Activated naive CD8-positive, alpha-beta T cell treated with anti-CD3 and anti-CD28 coated beads, Interleukin-2, amount 10 ng/mL, durations not matched to agents 7 days and 5 days (primary cell): ENCODE measurements at regions not wholly inside any gene's neighbourhood (a gene's known extent, or its start where the extent isn't known, plus 50 kb on each side); places are given as distances from the start of the nearest gene placed in this dataset.

Source experiments
- ATAC-seq: fragments of 150-1000 bp; cut with Tn5 transposase; one replicate; pipeline ENCODE4 v1.10.0; 2021; ENCODE audit warnings: low read depth, moderate library complexity
- POLR2A ChIA-PET: fragments of 350-600 bp; sonication (Branson Sonifier 250); formaldehyde crosslinking; loops from one replicate; lab custom pipeline; 2021; ENCODE audit warnings: antibody characterized with exemption; lab: Charles Lee
- DNase-seq: peaks from one replicate; pipeline ENCODE4 v3.0.0; 2021
- H3K27ac Mint-ChIP-seq: one replicate; pipeline ENCODE4 v1.8.0; 2022; ENCODE audit warnings: mild to moderate bottlenecking, mixed read lengths
- H3K27me3 Mint-ChIP-seq: one replicate; pipeline ENCODE4 v1.8.0; 2022; ENCODE audit warnings: mild to moderate bottlenecking, moderate library complexity, mixed read lengths
- H3K36me3 Mint-ChIP-seq: one replicate; pipeline ENCODE4 v1.8.0; 2021; ENCODE audit warnings: mild to moderate bottlenecking, mixed read lengths
- H3K4me1 Mint-ChIP-seq: one replicate; pipeline ENCODE4 v1.8.0; 2021; ENCODE audit warnings: mixed read lengths
- H3K4me3 Mint-ChIP-seq: one replicate; pipeline ENCODE4 v1.8.0; 2022; ENCODE audit warnings: mild to moderate bottlenecking, moderate library complexity, mixed read lengths
- H3K9me3 Mint-ChIP-seq: one replicate; pipeline ENCODE4 v1.8.0; 2021; ENCODE audit warnings: mixed read lengths

- POLR2A ChIA-PET = no interaction called here
- no peak overlapping the region for H3K4me3 Mint-ChIP-seq
Observed at GRCh38 chr4:126735294-126736132, 897.2 kb upstream of the INTU start.

GRCh38 chr4:126736133-126736518 lies 896.6 kb upstream of the INTU start:
- Mint-ChIP-seq H3K4me1 (no peaks in the 10 kb centered on the region), H3K27ac (no peak overlapping the region), H3K36me3 (no peaks in the 10 kb centered on the region), H3K9me3 (peaks cover 2% of the 10 kb centered on the region), H3K27me3 (no peaks in the 10 kb centered on the region), H3K4me3 (no peak overlapping the region)
- POLR2A ChIA-PET = no interaction called here
- DNase-seq = no peak
- ATAC-seq = no peak

More at GRCh38 chr4:126735294-126736132, 897.2 kb upstream of the INTU start:
- H3K4me1 Mint-ChIP-seq = no peaks in the 10 kb centered on the region
- peaks cover 2% of the 10 kb centered on the region for H3K9me3 Mint-ChIP-seq
- ATAC-seq (no peak), DNase-seq (no peak)
- no peaks in the 10 kb centered on the region for H3K36me3 Mint-ChIP-seq
- no peak overlapping the region for H3K27ac Mint-ChIP-seq
- H3K27me3 Mint-ChIP-seq = no peaks in the 10 kb centered on the region

DNA sequence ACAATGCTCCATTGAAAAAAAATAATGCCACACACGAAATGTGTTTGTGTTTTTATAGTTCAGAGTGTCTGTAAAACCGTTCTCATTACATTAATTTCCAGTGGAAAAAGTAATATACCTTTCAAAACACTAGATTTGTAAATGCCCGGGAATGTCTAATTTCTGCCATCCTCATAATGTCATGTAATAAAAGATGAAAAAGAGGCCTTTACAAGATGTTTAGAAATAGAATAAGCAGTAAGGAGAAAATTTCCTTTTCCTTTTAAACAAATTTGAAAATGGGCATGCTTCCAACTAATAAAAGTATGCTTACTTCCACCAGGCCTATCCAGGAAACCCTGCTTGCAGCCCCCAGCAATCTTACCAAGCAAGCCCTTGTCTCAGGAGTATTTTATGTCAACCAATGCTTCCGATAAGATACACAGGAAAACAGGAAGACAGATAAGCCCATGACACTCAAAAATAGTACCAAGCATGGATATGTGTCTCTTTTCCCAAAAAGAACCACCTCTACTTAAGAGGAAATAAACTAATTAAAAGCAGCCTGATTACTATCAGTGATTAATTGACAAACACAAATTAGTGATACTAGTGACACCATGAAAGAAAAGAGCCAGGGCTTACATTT lies 894.7 kb upstream of the INTU start:
- Mint-ChIP-seq H3K9me3 (peaks cover 2% of the 10 kb centered on the region), H3K4me3 (no peak overlapping the region), H3K4me1 (no peaks in the 10 kb centered on the region), H3K27me3 (no peaks in the 10 kb centered on the region), H3K36me3 (no peaks in the 10 kb centered on the region), H3K27ac (no peak overlapping the region)
- ATAC-seq = no peak
- no peak for DNase-seq
- POLR2A ChIA-PET = no interaction called here

DNA sequence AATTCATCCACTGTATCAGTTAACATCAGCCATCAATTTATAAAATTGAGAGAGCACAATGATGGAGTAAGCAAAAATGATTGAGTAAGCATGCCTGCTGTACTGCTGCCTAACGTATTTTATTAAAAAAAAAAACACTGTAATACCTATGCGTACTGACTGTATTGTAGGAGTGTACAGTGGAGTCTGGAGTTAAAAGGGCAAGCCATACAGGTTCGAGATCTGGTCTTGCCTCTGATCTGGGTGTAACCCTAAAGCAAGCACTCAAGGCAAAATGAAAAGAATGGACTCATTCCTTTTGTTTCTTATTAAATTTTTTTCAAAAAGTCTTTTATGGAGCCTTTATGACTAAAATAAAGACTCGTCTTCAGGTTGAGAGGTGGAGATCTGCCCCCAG lies 894.2 kb upstream of the INTU start:
- Mint-ChIP-seq H3K27ac (no peak overlapping the region), H3K27me3 (no peaks in the 10 kb centered on the region), H3K4me1 (no peaks in the 10 kb centered on the region), H3K4me3 (no peak overlapping the region), H3K9me3 (peaks cover 2% of the 10 kb centered on the region), H3K36me3 (no peaks in the 10 kb centered on the region)
- POLR2A ChIA-PET = no interaction called here
- no peak for ATAC-seq
- no peak for DNase-seq

DNA sequence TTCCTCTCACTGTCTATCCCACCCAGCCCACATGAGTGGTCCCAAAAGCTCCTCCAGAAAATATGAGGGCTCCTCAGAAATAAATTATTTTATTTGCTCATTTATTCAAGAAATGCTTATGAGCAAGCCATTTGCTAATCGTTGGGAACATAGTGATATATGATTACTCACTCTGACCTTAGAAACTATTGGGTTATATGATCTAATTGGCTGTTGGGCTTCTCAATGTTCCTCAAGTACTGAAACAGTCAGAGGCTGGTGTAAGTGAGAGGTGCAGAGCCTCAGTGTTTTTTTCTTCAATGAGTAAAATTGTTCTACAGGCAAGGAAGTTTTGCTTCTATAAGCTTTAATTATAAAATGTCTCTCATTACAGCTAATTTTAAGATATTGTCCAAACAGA lies 893.8 kb upstream of the INTU start:
- H3K27ac Mint-ChIP-seq = no peak overlapping the region
- DNase-seq = no peak
- no peaks in the 10 kb centered on the region for H3K36me3 Mint-ChIP-seq
- no peak for ATAC-seq
- H3K9me3 Mint-ChIP-seq = peaks cover 4% of the 10 kb centered on the region
- H3K4me3 Mint-ChIP-seq = no peak overlapping the region
- POLR2A ChIA-PET = no interaction called here
- no peaks in the 10 kb centered on the region for H3K27me3 Mint-ChIP-seq
- no peaks in the 10 kb centered on the region for H3K4me1 Mint-ChIP-seq

DNA sequence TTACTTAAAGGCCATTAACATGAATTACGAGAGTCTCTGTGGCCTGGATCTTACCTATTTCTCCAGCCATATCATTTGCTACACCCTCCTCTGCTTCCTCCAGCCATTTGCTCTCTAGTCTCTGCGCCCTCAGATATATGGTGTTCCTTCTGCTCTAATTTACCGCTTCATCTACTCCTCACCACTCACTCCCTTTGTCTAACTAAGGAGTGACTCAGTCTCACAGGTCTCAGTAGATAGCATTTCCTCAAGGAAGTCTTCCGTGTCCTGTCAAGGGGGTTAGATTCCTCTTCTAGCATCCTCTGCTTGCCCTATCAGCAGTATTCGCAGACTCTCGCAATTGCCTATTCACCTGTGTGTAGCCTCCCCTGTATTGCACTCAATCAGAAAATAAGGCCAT lies 892.1 kb upstream of the INTU start:
- H3K9me3 Mint-ChIP-seq = peaks cover 4% of the 10 kb centered on the region
- POLR2A ChIA-PET = no interaction called here
- H3K36me3 Mint-ChIP-seq = no peaks in the 10 kb centered on the region
- no peak for ATAC-seq
- no peak overlapping the region for H3K27ac Mint-ChIP-seq
- H3K4me3 Mint-ChIP-seq = no peak overlapping the region
- H3K27me3 Mint-ChIP-seq = no peaks in the 10 kb centered on the region
- no peak for DNase-seq
- H3K4me1 Mint-ChIP-seq = no peaks in the 10 kb centered on the region

- H3K4me3 Mint-ChIP-seq = no peak overlapping the region
- H3K36me3 Mint-ChIP-seq = no peaks in the 10 kb centered on the region
- POLR2A ChIA-PET = no interaction called here
- peaks cover 4% of the 10 kb centered on the region for H3K9me3 Mint-ChIP-seq
- H3K27ac Mint-ChIP-seq = no peak overlapping the region
- H3K27me3 Mint-ChIP-seq = no peaks in the 10 kb centered on the region
- H3K4me1 Mint-ChIP-seq = no peaks in the 10 kb centered on the region
- no peak for DNase-seq
- no peak for ATAC-seq
Observed at GRCh38 chr4:126742048-126742447, 890.7 kb upstream of the INTU start.

DNA sequence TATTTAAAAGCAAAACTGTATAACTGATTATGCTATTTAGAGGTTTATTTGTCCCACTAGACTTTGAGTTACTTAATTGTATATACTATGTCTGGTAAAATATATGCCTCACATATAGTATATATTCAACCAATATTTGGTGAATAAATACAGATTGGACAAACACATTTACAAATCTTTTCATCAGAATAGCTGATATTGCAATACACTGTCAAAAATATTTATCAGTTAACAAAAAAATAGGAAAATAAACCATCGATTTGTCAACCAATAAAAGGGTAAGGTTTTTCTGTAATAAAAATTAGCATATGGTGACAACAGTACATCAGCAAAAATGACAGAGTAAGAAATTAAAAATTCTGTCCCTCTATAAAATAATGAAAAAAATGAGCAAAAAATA lies 889.9 kb upstream of the INTU start:
- Mint-ChIP-seq H3K27me3 (no peaks in the 10 kb centered on the region), H3K27ac (no peak overlapping the region), H3K4me1 (no peaks in the 10 kb centered on the region), H3K9me3 (peaks cover 4% of the 10 kb centered on the region), H3K36me3 (no peaks in the 10 kb centered on the region), H3K4me3 (no peak overlapping the region)
- POLR2A ChIA-PET = no interaction called here
- DNase-seq (no peak), ATAC-seq (no peak)

- Mint-ChIP-seq H3K4me1 (no peaks in the 10 kb centered on the region), H3K36me3 (no peaks in the 10 kb centered on the region), H3K27ac (no peak overlapping the region), H3K9me3 (peaks cover 2% of the 10 kb centered on the region), H3K4me3 (no peak overlapping the region), H3K27me3 (no peaks in the 10 kb centered on the region)
- ATAC-seq (no peak), DNase-seq (no peak)
- POLR2A ChIA-PET = no interaction called here
Observed at GRCh38 chr4:126748736-126749135, 884.0 kb upstream of the INTU start.

DNA sequence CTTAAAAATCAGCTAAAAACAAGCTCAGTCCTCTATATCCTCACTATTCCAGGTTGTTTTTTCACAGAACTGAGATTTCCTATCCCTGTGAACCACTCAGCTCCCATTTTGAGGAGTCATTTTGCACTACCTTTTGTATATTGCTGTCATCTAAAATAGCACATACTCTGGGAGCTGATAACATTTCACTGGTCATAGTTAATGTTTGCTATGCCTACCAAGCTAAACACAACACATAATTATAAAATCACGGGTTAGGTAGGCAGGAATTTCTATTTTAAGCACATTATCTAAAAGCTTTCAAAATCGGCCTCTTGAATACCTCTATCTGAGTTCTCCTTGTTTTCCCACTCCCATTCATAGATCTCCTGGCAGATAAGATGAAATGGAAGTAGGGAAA lies 882.0 kb upstream of the INTU start:
- Mint-ChIP-seq H3K4me1 (no peaks in the 10 kb centered on the region), H3K36me3 (no peaks in the 10 kb centered on the region), H3K9me3 (peaks cover 2% of the 10 kb centered on the region), H3K4me3 (no peak overlapping the region), H3K27me3 (no peaks in the 10 kb centered on the region), H3K27ac (no peak overlapping the region)
- no peak for DNase-seq
- no peak for ATAC-seq
- POLR2A ChIA-PET = no interaction called here

DNA sequence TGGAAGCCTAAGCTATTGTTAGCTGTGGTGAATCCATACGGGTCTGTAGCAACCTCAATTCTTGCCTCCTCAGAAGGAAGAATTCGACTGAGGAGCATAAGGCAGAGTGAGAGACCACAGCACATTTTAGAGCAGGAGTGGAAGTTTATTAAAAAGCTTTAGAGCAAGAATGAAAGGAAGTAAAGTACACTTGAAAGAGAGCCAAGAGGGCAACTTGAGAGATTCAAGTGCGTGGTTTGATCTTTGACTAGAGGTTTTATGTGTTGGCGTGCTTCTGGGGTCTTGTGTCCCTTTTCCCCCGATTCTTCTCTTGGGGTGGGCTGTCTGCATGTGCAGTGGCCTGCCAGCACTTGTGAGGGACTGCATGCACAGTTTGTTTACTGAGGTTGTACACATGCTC lies 880.6 kb upstream of the INTU start:
- DNase-seq = no peak
- no peak overlapping the region for H3K27ac Mint-ChIP-seq
- peaks cover 2% of the 10 kb centered on the region for H3K9me3 Mint-ChIP-seq
- no peak overlapping the region for H3K4me3 Mint-ChIP-seq
- H3K36me3 Mint-ChIP-seq = no peaks in the 10 kb centered on the region
- H3K27me3 Mint-ChIP-seq = no peaks in the 10 kb centered on the region
- ATAC-seq = no peak
- no peaks in the 10 kb centered on the region for H3K4me1 Mint-ChIP-seq
- POLR2A ChIA-PET = no interaction called here

GRCh38 chr4:126752702-126753101 lies 880.1 kb upstream of the INTU start:
- POLR2A ChIA-PET = no interaction called here
- H3K27me3 Mint-ChIP-seq = no peaks in the 10 kb centered on the region
- H3K4me3 Mint-ChIP-seq = no peak overlapping the region
- H3K27ac Mint-ChIP-seq = no peak overlapping the region
- H3K4me1 Mint-ChIP-seq = no peaks in the 10 kb centered on the region
- DNase-seq (no peak), ATAC-seq (no peak)
- H3K36me3 Mint-ChIP-seq = no peaks in the 10 kb centered on the region
- H3K9me3 Mint-ChIP-seq = peaks cover 2% of the 10 kb centered on the region

DNA sequence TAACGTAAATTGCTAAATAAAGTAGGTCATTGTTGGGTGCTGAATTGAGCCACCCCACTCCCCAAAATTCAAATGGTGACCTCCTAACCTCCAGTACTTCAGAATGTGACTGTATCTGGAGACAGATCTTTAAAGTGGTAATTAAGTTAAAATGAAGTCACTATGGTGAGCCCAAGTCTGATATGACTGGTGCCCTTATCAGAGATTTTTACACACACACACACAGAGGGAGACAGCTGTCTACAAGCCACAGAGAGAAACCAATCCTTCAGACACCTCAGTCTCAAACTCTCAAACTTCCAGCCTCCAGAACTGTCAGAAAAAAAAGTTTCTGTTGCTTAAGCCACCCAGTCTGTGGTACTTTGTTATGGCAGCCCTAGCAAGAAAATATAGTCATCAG lies 879.2 kb upstream of the INTU start:
- no peak for DNase-seq
- no peaks in the 10 kb centered on the region for H3K36me3 Mint-ChIP-seq
- H3K4me1 Mint-ChIP-seq = no peaks in the 10 kb centered on the region
- H3K27me3 Mint-ChIP-seq = no peaks in the 10 kb centered on the region
- no peak overlapping the region for H3K4me3 Mint-ChIP-seq
- ATAC-seq = no peak
- peaks cover 2% of the 10 kb centered on the region for H3K9me3 Mint-ChIP-seq
- POLR2A ChIA-PET = no interaction called here
- H3K27ac Mint-ChIP-seq = no peak overlapping the region

DNA sequence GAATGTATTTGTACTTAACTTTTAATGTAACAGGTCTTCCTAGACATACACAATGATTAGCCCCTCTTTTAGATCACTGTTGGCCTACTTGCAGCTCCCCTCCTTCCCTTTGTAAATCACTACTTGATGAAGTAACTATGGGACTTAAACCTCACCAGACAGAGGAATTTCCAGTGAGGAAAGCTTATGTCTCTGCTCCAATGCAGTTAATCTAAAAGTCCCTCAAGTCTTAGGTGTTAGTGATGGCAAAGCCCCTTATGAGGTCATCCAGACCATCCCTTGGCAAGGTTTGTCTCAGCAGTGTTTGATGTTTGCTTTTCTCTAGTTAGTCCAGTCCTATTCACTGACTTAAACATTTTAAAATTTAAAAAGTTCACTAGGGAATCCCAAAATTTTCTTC lies 877.3 kb upstream of the INTU start:
- Mint-ChIP-seq H3K9me3 (peaks cover 2% of the 10 kb centered on the region), H3K4me1 (no peaks in the 10 kb centered on the region), H3K27ac (no peak overlapping the region), H3K4me3 (no peak overlapping the region), H3K36me3 (no peaks in the 10 kb centered on the region), H3K27me3 (no peaks in the 10 kb centered on the region)
- DNase-seq (no peak), ATAC-seq (no peak)
- POLR2A ChIA-PET = no interaction called here
